CD14-positive monocyte (primary cell): ENCODE measurements at regions not wholly inside any gene's neighbourhood (a gene's known extent, or its start where the extent isn't known, plus 50 kb on each side); places are given as distances from the start of the nearest gene placed in this dataset.

ENCODE experiments used
- DNase-seq, 3 donors: peaks; one replicate each; pipeline ENCODE4 v3.0.0-alpha.2; 2011 to 2022
- H2AFZ ChIP-seq: 2 replicates; pipeline ENCODE4 v1.6.0; 2012; ENCODE audit warnings: mild to moderate bottlenecking, low read depth, low read length, inconsistent platforms; ENCODE audit not compliant: insufficient read depth, poor library complexity, severe bottlenecking
- H3K27ac ChIP-seq, 2 donors: 1 replicate in 1 of 2; 2 replicates in 1 of 2; pipeline ENCODE4 v1.5.1; 2012 to 2013; ENCODE audit warnings: low read length in 2 of 2, control low read depth in 1 of 2, inconsistent platforms in 1 of 2, low read depth in 1 of 2, mild to moderate bottlenecking in 1 of 2
- H3K27me3 ChIP-seq, 2 donors: one replicate each; pipeline versions ENCODE4 v1.6.0 to v1.6.1; 2011 to 2013; ENCODE audit warnings: low read length in 2 of 2; ENCODE audit not compliant: control insufficient read depth in 2 of 2, insufficient read depth in 2 of 2
- H3K36me3 ChIP-seq, 2 donors: replicated peaks in 1 of 2; 1 replicate in 1 of 2; 2 replicates in 1 of 2; pipeline versions ENCODE4 v1.5.1 to v1.6.1; 2012 to 2013; ENCODE audit warnings: low read length in 2 of 2, control low read depth in 1 of 2, inconsistent platforms in 1 of 2, mild to moderate bottlenecking in 1 of 2; ENCODE audit not compliant: insufficient read depth in 2 of 2, control insufficient read depth in 1 of 2
- H3K4me1 ChIP-seq, 2 donors: 1 replicate in 1 of 2; 2 replicates in 1 of 2; pipeline versions ENCODE4 v1.5.1 to v1.6.1; 2012 to 2013; ENCODE audit warnings: low read length in 2 of 2, control low read depth in 1 of 2, inconsistent platforms in 1 of 2, mild to moderate bottlenecking in 1 of 2, moderate library complexity in 1 of 2; ENCODE audit not compliant: insufficient read depth in 2 of 2, control insufficient read depth in 1 of 2
- H3K4me2 ChIP-seq: replicated peaks from 2 replicates; pipeline ENCODE3; 2012; ENCODE audit warnings: low read length, moderate library complexity, mild to moderate bottlenecking; ENCODE audit not compliant: poor library complexity, severe bottlenecking; ENCODE audit errors: extremely low read depth
- H3K4me3 ChIP-seq, 3 experiments: fragments of 200-600 bp in 1 of 3; sonication (generic) in 1 of 3; replicated peaks in 1 of 3; 1 replicate in 2 of 3; 2 replicates in 1 of 3; pipeline ENCODE4 v1.5.1; 2011 to 2013; ENCODE audit warnings: low read length in 3 of 3, mild to moderate bottlenecking in 3 of 3, control low read depth in 2 of 3, low read depth in 2 of 3, inconsistent platforms in 1 of 3, moderate library complexity in 1 of 3
- H3K79me2 ChIP-seq: 2 replicates; pipeline ENCODE4 v1.6.0; 2012; ENCODE audit warnings: mild to moderate bottlenecking, control low read depth, inconsistent platforms, low read length, moderate library complexity; ENCODE audit not compliant: insufficient read depth
- H3K9ac ChIP-seq: 2 replicates; pipeline ENCODE4 v1.6.0; 2017; ENCODE audit warnings: low read length, mild to moderate bottlenecking; ENCODE audit not compliant: insufficient read depth, poor library complexity, severe bottlenecking
- H3K9me3 ChIP-seq, 2 donors: replicated peaks in 1 of 2; 1 replicate in 1 of 2; 2 replicates in 1 of 2; pipeline versions ENCODE4 v1.5.1 to v1.6.1; 2012 to 2013; ENCODE audit warnings: low read length in 2 of 2, control low read depth in 1 of 2; ENCODE audit not compliant: control insufficient read depth in 1 of 2, insufficient read depth in 1 of 2
- H4K20me1 ChIP-seq: 2 replicates; pipeline ENCODE4 v1.6.0; 2012; ENCODE audit warnings: mild to moderate bottlenecking, low read length, control low read depth, moderate library complexity; ENCODE audit not compliant: insufficient read depth
- H3K27ac Mint-ChIP-seq, 7 donors: one replicate each; pipeline ENCODE4 v1.8.0; 2020; ENCODE audit warnings: mild to moderate bottlenecking in 7 of 7, mixed read lengths in 7 of 7, moderate library complexity in 6 of 7, inconsistent platforms in 2 of 7
- H3K27me3 Mint-ChIP-seq, 3 donors: one replicate each; pipeline ENCODE4 v1.8.0; 2021 to 2022; ENCODE audit warnings: low read depth in 3 of 3, mild to moderate bottlenecking in 3 of 3, mixed read lengths in 3 of 3, moderate library complexity in 3 of 3, inconsistent platforms in 1 of 3
- H3K36me3 Mint-ChIP-seq, 2 donors: one replicate each; pipeline ENCODE4 v1.8.0; 2020; ENCODE audit warnings: mixed read lengths in 2 of 2, inconsistent platforms in 1 of 2, mild to moderate bottlenecking in 1 of 2
- H3K4me1 Mint-ChIP-seq: one replicate; pipeline ENCODE4 v1.8.0; 2020; ENCODE audit warnings: mild to moderate bottlenecking, mixed read lengths
- H3K4me3 Mint-ChIP-seq, 2 donors: one replicate each; pipeline ENCODE4 v1.8.0; 2020; ENCODE audit warnings: mild to moderate bottlenecking in 2 of 2, mixed read lengths in 2 of 2, moderate library complexity in 1 of 2
- H3K9me3 Mint-ChIP-seq, 7 donors: one replicate each; pipeline ENCODE4 v1.8.0; 2020 to 2022; ENCODE audit warnings: mixed read lengths in 7 of 7, mild to moderate bottlenecking in 6 of 7, moderate library complexity in 6 of 7, inconsistent platforms in 2 of 7
- CTCF ChIP-seq: fragments of 200-600 bp; IDR thresholded peaks from one replicate; pipeline ENCODE4 v1.8.0; 2022; ENCODE audit warnings: antibody characterized with exemption, mild to moderate bottlenecking
- WGBS: methylation state at CpG from one replicate; pipeline ENCODE4 v1.1.5; 2013; ENCODE audit warnings: missing lambda C conversion rate; ENCODE audit not compliant: insufficient coverage; 5-methylcytosine and 5-hydroxymethylcytosine counted together
- intact Hi-C, 2 donors: fragments of 100-400 bp; cut with micrococcal nuclease; formaldehyde crosslinking; loops; one replicate each; pipeline versions ENCODE4 v1.15.0 to v1.15.1; 2023

GRCh38 chr2:147325990-147326389 lies 518.8 kb upstream of the ACVR2A start:
- H3K4me3 Mint-ChIP-seq, result no peak overlapping the region
- H3K36me3 Mint-ChIP-seq, result no peaks in the 10 kb centered on the region
- Histone ChIP-seq H3K27ac (no peak overlapping the region), H3K9me3 (peaks cover 6 to 8% of the 10 kb centered on the region in 2 donors), H4K20me1 (no peaks in the 10 kb centered on the region), H3K79me2 (no peaks in the 10 kb centered on the region), H3K4me3 (no peak overlapping the region), H3K4me1 (no peaks in the 10 kb centered on the region), H3K27me3 (no peaks in the 10 kb centered on the region), H2AFZ (no peak overlapping the region), H3K36me3 (no peaks in the 10 kb centered on the region), H3K4me2 (no peak overlapping the region), H3K9ac (no peak overlapping the region)
- H3K27ac Mint-ChIP-seq, result no peak overlapping the region
- peaks cover 5% of the 10 kb centered on the region for H3K4me1 Mint-ChIP-seq
- H3K9me3 Mint-ChIP-seq, result peaks cover 3 to 13% (median 9%) of the 10 kb centered on the region in 7 donors
- DNase-seq, result no peak
- TF ChIP-seq CTCF, result no peak
- intact Hi-C loops, result no loop called here
- no CpG with 5 or more reads among the region's 1 CpG for WGBS
- H3K27me3 Mint-ChIP-seq, result peaks cover 0 to 2% (median 0%) of the 10 kb centered on the region in 3 donors

GRCh38 chr2:147320146-147320545 lies 524.7 kb upstream of the ACVR2A start:
- Mint-ChIP-seq H3K4me3 (no peak overlapping the region), H3K4me1 (no peaks in the 10 kb centered on the region), H3K27ac (no peak overlapping the region)

More at GRCh38 chr2:147320146-147320545, 524.7 kb upstream of the ACVR2A start:
- peaks cover 38 to 39% of the 10 kb centered on the region in 2 donors for H3K9me3 ChIP-seq
- no peaks in the 10 kb centered on the region for H3K27me3 ChIP-seq
- Mint-ChIP-seq H3K9me3 (peaks cover 20 to 48% (median 40%) of the 10 kb centered on the region in 7 donors), H3K27me3 (no peaks in the 10 kb centered on the region), H3K36me3 (no peaks in the 10 kb centered on the region)
- H2AFZ ChIP-seq, result no peak overlapping the region
- H3K9ac ChIP-seq, result no peak overlapping the region
- no peaks in the 10 kb centered on the region for H3K36me3 ChIP-seq
- H3K27ac ChIP-seq, result no peak overlapping the region
- H4K20me1 ChIP-seq, result no peaks in the 10 kb centered on the region
- no peaks in the 10 kb centered on the region for H3K4me1 ChIP-seq
- TF ChIP-seq CTCF, result no peak
- H3K4me3 ChIP-seq, result no peak overlapping the region
- H3K4me2 ChIP-seq, result no peak overlapping the region
- H3K79me2 ChIP-seq, result no peaks in the 10 kb centered on the region
- intact Hi-C loops, result no loop called here
- DNase-seq, result peak in 1 of 3 donors; percentile 37
